ENCODE measurements at regions not wholly inside any gene's neighbourhood (a gene's known extent, or its start where the extent isn't known, plus 50 kb on each side); places are given as distances from the start of the nearest gene placed in this dataset.

DNA sequence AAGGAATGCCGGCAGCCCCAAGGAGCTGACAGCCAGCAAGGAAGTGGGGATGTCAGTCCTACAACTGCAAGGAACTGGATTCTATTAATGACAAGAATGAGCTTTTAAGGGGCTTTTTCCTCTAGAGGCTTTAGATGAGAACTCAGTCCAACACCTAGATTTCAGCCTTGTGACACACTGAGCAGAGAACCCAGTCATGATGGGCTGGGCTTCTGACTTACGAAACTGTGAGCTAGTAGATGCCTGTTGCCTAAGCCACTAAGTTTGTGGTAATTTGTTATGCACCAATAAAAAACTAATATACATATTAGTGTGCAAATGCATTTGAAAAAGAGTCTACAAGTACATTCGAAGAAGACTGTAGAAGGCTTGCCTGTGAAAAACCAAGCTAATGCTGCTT is 263.3 kb downstream of the SOX4 start:
- 86% methylated on average over 3 of the region's 3 CpGs for WGBS (ENCODE audit: missing lambda C conversion rate)
- ChIA-PET CTCF (no interaction called here), POLR2A (no interaction called here)
- H3K27ac ChIP-seq: peak overlapping the region; percentile 50 to 69; a peak in 4 of 6 replicates
- FAIRE-seq (no peak), DNase-seq (ENCODE audit: low read depth in 1 of 2, low spot score in 1 of 2) (no peak), ATAC-seq (peak in 1 of 2 experiments; percentile 47; a peak in 1 of 6 replicates)
- peak overlapping the region; percentile 26; the same call in 2 of the 3 replicates for H3K4me2 ChIP-seq
- peaks cover 13% of the 10 kb centered on the region; the same call in 2 of the 3 replicates for H3K4me1 ChIP-seq
- TF ChIP-seq CTCF (IDR thresholded peaks at IDR 0.05) (no peak), RNF2 (IDR thresholded peaks at IDR 0.05; ENCODE audit: borderline replicate concordance, low read depth) (no peak), JUNB (IDR thresholded peaks at IDR 0.05) (no peak)
- H3K9me3 ChIP-seq: no peaks in the 10 kb centered on the region
- no peak overlapping the region for H3K4me3 ChIP-seq

DNA sequence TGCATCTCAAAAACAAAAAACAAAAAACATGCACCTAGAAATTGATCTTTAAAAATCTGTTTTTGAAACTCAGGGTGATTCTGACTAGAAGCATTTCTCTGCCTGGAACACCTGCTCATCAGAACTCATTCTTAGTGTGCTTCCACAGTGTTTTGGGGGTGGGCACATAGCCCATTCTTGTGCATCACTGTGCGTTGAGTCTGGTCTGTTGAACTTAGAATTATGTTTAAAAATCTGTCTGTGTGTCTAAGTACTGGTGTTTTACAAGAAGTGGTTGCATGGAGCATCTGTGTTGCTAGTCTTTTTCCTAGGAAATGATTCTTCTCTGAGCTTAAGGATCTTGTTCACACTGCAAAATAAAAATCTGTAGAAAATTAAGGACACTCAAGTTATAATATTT is 264.5 kb downstream of the SOX4 start:
- WGBS (ENCODE audit: missing lambda C conversion rate): 57% methylated on average over 1 of the region's 1 CpG
- peaks cover 13% of the 10 kb centered on the region; the same call in 2 of the 3 replicates for H3K4me1 ChIP-seq
- ChIA-PET CTCF (interaction anchor here (0.6 kb wide), 1 partner anchor 205 kb away, joined by 4 read pairs; no protein-coding TSS in a partner anchor), POLR2A (no interaction called here)
- no peak overlapping the region for H3K4me2 ChIP-seq
- H3K4me3 ChIP-seq: no peak overlapping the region
- ATAC-seq: no peak
- FAIRE-seq: no peak
- TF ChIP-seq FOSL2 (IDR thresholded peaks at IDR 0.05) (no peak), FOSL2 (CRISPR knock-in tag; IDR thresholded peaks at IDR 0.05) (no peak), SREBF2 (IDR thresholded peaks at IDR 0.05) (no peak), POLR2AphosphoS2 (conservative IDR thresholded peaks at IDR 0.05; ENCODE audit: low read length) (no peak), RAD21 (conservative IDR thresholded peaks at IDR 0.05 in 1 of 2, IDR thresholded peaks at IDR 0.05 in 1 of 2) (no peak), RARB (CRISPR knock-in tag; IDR thresholded peaks at IDR 0.05) (no peak), ZNF302 (CRISPR knock-in tag; IDR thresholded peaks at IDR 0.05) (no peak), ZFP36 (IDR thresholded peaks at IDR 0.05; ENCODE audit: borderline replicate concordance, partially characterized antibody) (no peak), CEBPB (IDR thresholded peaks at IDR 0.05) (no peak), ESRRA (IDR thresholded peaks at IDR 0.05; ENCODE audit: borderline replicate concordance, low read length) (no peak), NR3C1 (IDR thresholded peaks at IDR 0.05) (no peak), CTCF (IDR thresholded peaks at IDR 0.05) (no peak), RCOR1 (IDR thresholded peaks at IDR 0.05; ENCODE audit: low read depth, low read length) (no peak), EP300 (IDR thresholded peaks at IDR 0.05) (no peak), FOSB (CRISPR knock-in tag; IDR thresholded peaks at IDR 0.05) (no peak)
- TF ChIP-seq, protein P1, sequence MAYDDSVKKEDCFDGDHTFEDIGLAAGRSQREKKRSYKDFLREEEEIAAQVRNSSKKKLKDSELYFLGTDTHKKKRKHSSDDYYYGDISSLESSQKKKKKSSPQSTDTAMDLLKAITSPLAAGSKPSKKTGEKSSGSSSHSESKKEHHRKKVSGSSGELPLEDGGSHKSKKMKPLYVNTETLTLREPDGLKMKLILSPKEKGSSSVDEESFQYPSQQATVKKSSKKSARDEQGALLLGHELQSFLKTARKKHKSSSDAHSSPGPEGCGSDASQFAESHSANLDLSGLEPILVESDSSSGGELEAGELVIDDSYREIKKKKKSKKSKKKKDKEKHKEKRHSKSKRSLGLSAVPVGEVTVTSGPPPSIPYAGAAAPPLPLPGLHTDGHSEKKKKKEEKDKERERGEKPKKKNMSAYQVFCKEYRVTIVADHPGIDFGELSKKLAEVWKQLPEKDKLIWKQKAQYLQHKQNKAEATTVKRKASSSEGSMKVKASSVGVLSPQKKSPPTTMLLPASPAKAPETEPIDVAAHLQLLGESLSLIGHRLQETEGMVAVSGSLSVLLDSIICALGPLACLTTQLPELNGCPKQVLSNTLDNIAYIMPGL (CRISPR knock-in tag; IDR thresholded peaks at IDR 0.05; ENCODE audit: borderline replicate concordance): no peak
- TF ChIP-seq, protein P2, sequence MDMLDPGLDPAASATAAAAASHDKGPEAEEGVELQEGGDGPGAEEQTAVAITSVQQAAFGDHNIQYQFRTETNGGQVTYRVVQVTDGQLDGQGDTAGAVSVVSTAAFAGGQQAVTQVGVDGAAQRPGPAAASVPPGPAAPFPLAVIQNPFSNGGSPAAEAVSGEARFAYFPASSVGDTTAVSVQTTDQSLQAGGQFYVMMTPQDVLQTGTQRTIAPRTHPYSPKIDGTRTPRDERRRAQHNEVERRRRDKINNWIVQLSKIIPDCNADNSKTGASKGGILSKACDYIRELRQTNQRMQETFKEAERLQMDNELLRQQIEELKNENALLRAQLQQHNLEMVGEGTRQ (IDR thresholded peaks at IDR 0.05): no peak
- TF ChIP-seq, protein P3, sequence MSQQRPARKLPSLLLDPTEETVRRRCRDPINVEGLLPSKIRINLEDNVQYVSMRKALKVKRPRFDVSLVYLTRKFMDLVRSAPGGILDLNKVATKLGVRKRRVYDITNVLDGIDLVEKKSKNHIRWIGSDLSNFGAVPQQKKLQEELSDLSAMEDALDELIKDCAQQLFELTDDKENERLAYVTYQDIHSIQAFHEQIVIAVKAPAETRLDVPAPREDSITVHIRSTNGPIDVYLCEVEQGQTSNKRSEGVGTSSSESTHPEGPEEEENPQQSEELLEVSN (IDR thresholded peaks at IDR 0.05; ENCODE audit: borderline replicate concordance, low read depth): no peak
- H3K27ac ChIP-seq: no peak overlapping the region
- no peak for DNase-seq (ENCODE audit: low read depth in 1 of 2, low spot score in 1 of 2)
- H3K9me3 ChIP-seq: no peaks in the 10 kb centered on the region

All from A549 (cell line).